B cell (primary cell): ENCODE measurements at regions not wholly inside any gene's neighbourhood (a gene's known extent, or its start where the extent isn't known, plus 50 kb on each side); places are given as distances from the start of the nearest gene placed in this dataset.

ENCODE experiments used
- CTCF ChIP-seq: fragments of 200-600 bp; IDR thresholded peaks from one replicate; pipeline ENCODE4 v1.8.0; 2022; ENCODE audit warnings: antibody characterized with exemption, mild to moderate bottlenecking
- EZH2 ChIP-seq: IDR thresholded peaks from 2 replicates; pipeline ENCODE4 v1.6.1; 2012; ENCODE audit warnings: borderline replicate concordance, low read depth, mild to moderate bottlenecking, moderate library complexity, low read length; ENCODE audit not compliant: insufficient read depth, poor library complexity, severe bottlenecking

- TF ChIP-seq EZH2 (no peak), CTCF (no peak)
Observed at GRCh38 chr15:93146196-93146595, 57.2 kb upstream of the RGMA start.
